ENCODE measurements at regions not wholly inside any gene's neighbourhood (a gene's known extent, or its start where the extent isn't known, plus 50 kb on each side); places are given as distances from the start of the nearest gene placed in this dataset.

DNA sequence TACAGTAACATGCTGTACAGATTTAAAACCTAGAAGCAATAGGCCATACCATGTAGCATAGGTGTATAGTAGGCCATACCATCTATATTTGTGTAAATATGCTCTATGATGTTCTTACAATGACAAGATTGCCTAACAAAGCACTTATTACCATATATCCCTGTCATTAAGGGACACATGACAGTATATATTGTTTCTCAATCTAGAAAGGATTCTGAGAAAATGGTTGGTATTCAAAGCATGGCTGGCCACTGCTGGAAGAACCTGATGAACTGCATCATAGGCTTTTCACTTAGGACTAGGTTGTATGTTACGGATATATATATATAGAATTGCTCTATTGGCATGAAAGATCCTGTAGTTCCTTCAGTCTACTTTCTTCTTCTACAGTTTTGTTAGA lies 125.2 kb upstream of the SLC38A2 start:
- H3K27me3 ChIP-seq = no peaks in the 10 kb centered on the region
- ATAC-seq (no peak), DNase-seq (no peak)
- H3K36me3 ChIP-seq = no peaks in the 10 kb centered on the region
- peaks cover 7 to 8% of the 10 kb centered on the region in 2 donors for H3K4me1 ChIP-seq
- no peak overlapping the region for H3K27ac ChIP-seq
- TF ChIP-seq, protein P1, sequence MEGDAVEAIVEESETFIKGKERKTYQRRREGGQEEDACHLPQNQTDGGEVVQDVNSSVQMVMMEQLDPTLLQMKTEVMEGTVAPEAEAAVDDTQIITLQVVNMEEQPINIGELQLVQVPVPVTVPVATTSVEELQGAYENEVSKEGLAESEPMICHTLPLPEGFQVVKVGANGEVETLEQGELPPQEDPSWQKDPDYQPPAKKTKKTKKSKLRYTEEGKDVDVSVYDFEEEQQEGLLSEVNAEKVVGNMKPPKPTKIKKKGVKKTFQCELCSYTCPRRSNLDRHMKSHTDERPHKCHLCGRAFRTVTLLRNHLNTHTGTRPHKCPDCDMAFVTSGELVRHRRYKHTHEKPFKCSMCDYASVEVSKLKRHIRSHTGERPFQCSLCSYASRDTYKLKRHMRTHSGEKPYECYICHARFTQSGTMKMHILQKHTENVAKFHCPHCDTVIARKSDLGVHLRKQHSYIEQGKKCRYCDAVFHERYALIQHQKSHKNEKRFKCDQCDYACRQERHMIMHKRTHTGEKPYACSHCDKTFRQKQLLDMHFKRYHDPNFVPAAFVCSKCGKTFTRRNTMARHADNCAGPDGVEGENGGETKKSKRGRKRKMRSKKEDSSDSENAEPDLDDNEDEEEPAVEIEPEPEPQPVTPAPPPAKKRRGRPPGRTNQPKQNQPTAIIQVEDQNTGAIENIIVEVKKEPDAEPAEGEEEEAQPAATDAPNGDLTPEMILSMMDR (IDR thresholded peaks at IDR 0.05 in 4 of 5, conservative IDR thresholded peaks at IDR 0.05 in 1 of 5) = no peak
- no peak for TF ChIP-seq POLR2A (IDR thresholded peaks at IDR 0.05)
- intact Hi-C loops (cut with DNase I; ENCODE audit: low total_unique reads) (no loop called here), in situ Hi-C loops (cut with MboI; ENCODE audit: low sequenced_read_pairs in 4 of 4) (no loop called here)
- no peak overlapping the region for H3K4me3 ChIP-seq
- H3K9me3 ChIP-seq = no peaks in the 10 kb centered on the region

DNA sequence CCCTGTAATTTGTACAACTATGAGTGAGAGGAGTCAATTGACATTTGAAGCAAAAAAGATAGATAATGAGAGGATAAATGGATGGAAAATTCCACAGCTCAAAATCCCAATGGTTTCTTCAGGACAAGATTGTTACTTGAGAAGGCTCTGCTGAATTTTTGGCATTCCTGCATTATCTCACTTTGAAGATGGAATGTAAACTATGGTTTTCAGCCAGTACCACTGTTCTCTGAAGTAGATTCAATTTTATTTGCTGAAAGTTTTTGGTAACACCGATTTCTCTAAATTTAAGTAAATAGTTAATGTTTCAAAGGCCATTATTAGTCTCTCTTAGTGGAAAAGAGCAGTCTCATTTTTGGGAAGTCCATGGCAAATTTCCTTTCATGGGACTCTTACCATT lies 121.9 kb upstream of the SLC38A2 start:
- Histone ChIP-seq H3K9me3 (no peaks in the 10 kb centered on the region), H3K27ac (peak overlapping the region in 2 of 4 donors; percentile 12 to 49), H3K4me3 (no peak overlapping the region), H3K27me3 (no peaks in the 10 kb centered on the region), H3K4me1 (peaks cover 34 to 38% of the 10 kb centered on the region in 2 donors), H3K36me3 (no peaks in the 10 kb centered on the region)
- in situ Hi-C loops (cut with MboI; ENCODE audit: low sequenced_read_pairs in 4 of 4) (no loop called here), intact Hi-C loops (cut with DNase I; ENCODE audit: low total_unique reads) (no loop called here)
- ATAC-seq (no peak), DNase-seq (no peak)
- TF ChIP-seq, protein P1 (IDR thresholded peaks at IDR 0.05 in 4 of 5, conservative IDR thresholded peaks at IDR 0.05 in 1 of 5) = no peak
- TF ChIP-seq POLR2A (IDR thresholded peaks at IDR 0.05) = no peak

DNA sequence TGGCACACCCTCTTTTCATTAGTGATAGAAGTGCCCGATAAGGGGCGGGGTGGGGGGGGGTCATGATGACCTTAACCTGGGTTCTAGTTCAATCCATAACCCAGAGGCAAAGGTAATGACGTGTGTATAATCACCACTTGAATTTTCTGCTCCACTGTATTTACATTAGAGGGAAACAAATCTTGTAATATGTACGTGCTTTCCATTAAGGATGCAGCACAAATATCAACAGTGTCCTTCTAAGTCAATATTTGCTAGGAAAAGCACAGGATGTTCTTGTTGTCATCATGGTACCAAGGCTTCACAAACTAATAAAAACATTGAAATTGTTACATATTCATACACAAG lies 121.2 kb upstream of the SLC38A2 start:
- ATAC-seq (no peak), DNase-seq (no peak)
- in situ Hi-C loops (cut with MboI; ENCODE audit: low sequenced_read_pairs in 4 of 4) (no loop called here), intact Hi-C loops (cut with DNase I; ENCODE audit: low total_unique reads) (no loop called here)
- no peaks in the 10 kb centered on the region for H3K36me3 ChIP-seq
- TF ChIP-seq, protein P1 (IDR thresholded peaks at IDR 0.05 in 4 of 5, conservative IDR thresholded peaks at IDR 0.05 in 1 of 5) = no peak
- TF ChIP-seq POLR2A (IDR thresholded peaks at IDR 0.05) = no peak
- H3K4me1 ChIP-seq = peaks cover 34 to 38% of the 10 kb centered on the region in 2 donors
- H3K9me3 ChIP-seq = no peaks in the 10 kb centered on the region
- no peak overlapping the region for H3K4me3 ChIP-seq
- H3K27ac ChIP-seq = peak overlapping the region in 3 of 4 donors; percentile 9 to 49 (median 44)
- no peaks in the 10 kb centered on the region for H3K27me3 ChIP-seq

DNA sequence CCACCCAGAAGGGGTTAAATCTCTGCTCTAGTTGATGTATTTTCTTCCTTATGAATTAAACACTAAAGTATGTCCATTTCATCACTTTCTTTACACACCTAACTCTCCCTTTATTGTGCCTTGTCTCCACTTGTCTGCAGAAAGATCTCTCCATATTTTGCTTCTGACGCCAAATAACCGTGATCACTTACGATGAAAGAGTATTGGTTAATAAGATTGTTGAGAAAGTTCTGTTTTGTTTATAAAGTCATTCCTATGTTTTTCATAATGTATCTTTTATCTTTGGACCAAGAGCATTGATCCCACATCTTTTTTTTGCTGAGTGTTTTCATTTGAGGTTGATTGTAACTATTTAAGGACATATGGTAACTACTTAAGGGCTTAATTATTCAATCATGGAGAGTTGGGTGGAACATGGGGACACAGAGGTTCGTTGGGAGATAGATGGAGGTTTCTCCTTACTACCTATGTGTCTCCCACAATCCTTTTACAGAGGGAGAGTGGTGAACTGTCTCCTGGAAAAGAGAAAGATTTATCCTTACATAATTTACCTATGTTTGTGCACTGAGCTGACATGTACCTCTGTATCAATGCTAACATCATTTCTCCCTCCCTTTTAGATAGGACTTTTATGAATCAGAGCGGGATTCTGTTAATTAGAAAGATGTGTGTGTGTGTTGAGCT lies 120.7 kb upstream of the SLC38A2 start:
- TF ChIP-seq, protein P1 (IDR thresholded peaks at IDR 0.05 in 4 of 5, conservative IDR thresholded peaks at IDR 0.05 in 1 of 5) = no peak
- TF ChIP-seq POLR2A (IDR thresholded peaks at IDR 0.05) = no peak
- intact Hi-C loops (cut with DNase I; ENCODE audit: low total_unique reads) (no loop called here), in situ Hi-C loops (cut with MboI; ENCODE audit: low sequenced_read_pairs in 4 of 4) (no loop called here)
- Histone ChIP-seq H3K36me3 (no peaks in the 10 kb centered on the region), H3K4me3 (no peak overlapping the region), H3K4me1 (peaks cover 34 to 38% of the 10 kb centered on the region in 2 donors), H3K27me3 (no peaks in the 10 kb centered on the region), H3K9me3 (no peaks in the 10 kb centered on the region), H3K27ac (peak overlapping the region in 3 of 4 donors; percentile 9 to 44 (median 11))
- DNase-seq = no peak
- no peak for ATAC-seq
